ENCODE measurements at regions not wholly inside any gene's neighbourhood (a gene's known extent, or its start where the extent isn't known, plus 50 kb on each side); places are given as distances from the start of the nearest gene placed in this dataset.

- H3K36me3 ChIP-seq = no peaks in the 10 kb centered on the region
- H3K4me1 ChIP-seq = no peaks in the 10 kb centered on the region
- no peak overlapping the region for H3K27ac ChIP-seq
- intact Hi-C loops (cut with DNase I) = no loop called here
- no peaks in the 10 kb centered on the region for H3K27me3 ChIP-seq
- DNase-seq = no peak
- TF ChIP-seq CTCF (IDR thresholded peaks at IDR 0.05) (no peak), POLR2A (IDR thresholded peaks at IDR 0.05) (no peak)
- no peaks in the 10 kb centered on the region for H3K9me3 ChIP-seq
- H3K4me3 ChIP-seq (replicated peaks in 1 of 3) = no peak overlapping the region
These were observed 139.0 kb upstream of the ZNF462 start for GRCh38 chr9:106723926-106724325.

GRCh38 chr9:106724566-106724965, 138.4 kb upstream of the ZNF462 start:
- Histone ChIP-seq H3K4me3 (replicated peaks in 1 of 3) (no peak overlapping the region), H3K27me3 (no peaks in the 10 kb centered on the region), H3K4me1 (no peaks in the 10 kb centered on the region), H3K9me3 (no peaks in the 10 kb centered on the region), H3K36me3 (no peaks in the 10 kb centered on the region), H3K27ac (no peak overlapping the region)
- WGBS, 2 donors = 88 to 91% methylated on average over 2 of the region's 2 CpGs
- no peak for DNase-seq
- intact Hi-C loops (cut with DNase I) = no loop called here
- no peak for TF ChIP-seq CTCF (IDR thresholded peaks at IDR 0.05)
- TF ChIP-seq POLR2A (IDR thresholded peaks at IDR 0.05) = no peak

GRCh38 chr9:106726070-106726815, 136.7 kb upstream of the ZNF462 start:
- Histone ChIP-seq H3K9me3 (no peaks in the 10 kb centered on the region), H3K4me3 (replicated peaks in 1 of 3) (no peak overlapping the region), H3K4me1 (no peaks in the 10 kb centered on the region), H3K27me3 (no peaks in the 10 kb centered on the region), H3K36me3 (no peaks in the 10 kb centered on the region), H3K27ac (no peak overlapping the region)
- DNase-seq = no peak
- whole genome bisulfite sequencing, 2 donors = 69 to 87% methylated on average over 5 of the region's 5 CpGs
- no peak for TF ChIP-seq POLR2A (IDR thresholded peaks at IDR 0.05)
- TF ChIP-seq CTCF (IDR thresholded peaks at IDR 0.05) = no peak
- intact Hi-C loops (cut with DNase I) = no loop called here

GRCh38 chr9:106727969-106728368, 135.0 kb upstream of the ZNF462 start:
- no peaks in the 10 kb centered on the region for H3K9me3 ChIP-seq
- H3K4me3 ChIP-seq (replicated peaks in 1 of 3) = no peak overlapping the region
- no peak for DNase-seq
- no peak overlapping the region for H3K27ac ChIP-seq
- H3K27me3 ChIP-seq = no peaks in the 10 kb centered on the region
- no peaks in the 10 kb centered on the region for H3K4me1 ChIP-seq
- no peaks in the 10 kb centered on the region for H3K36me3 ChIP-seq
- TF ChIP-seq POLR2A (IDR thresholded peaks at IDR 0.05) (no peak), CTCF (IDR thresholded peaks at IDR 0.05) (no peak)
- intact Hi-C loops (cut with DNase I) = no loop called here
- WGBS, 2 donors = 61 to 71% methylated on average over 3 of the region's 3 CpGs

- Histone ChIP-seq H3K4me3 (replicated peaks in 1 of 3) (no peak overlapping the region), H3K27me3 (no peaks in the 10 kb centered on the region), H3K27ac (no peak overlapping the region), H3K9me3 (no peaks in the 10 kb centered on the region), H3K36me3 (no peaks in the 10 kb centered on the region), H3K4me1 (no peaks in the 10 kb centered on the region)
- intact Hi-C loops (cut with DNase I) = no loop called here
- TF ChIP-seq POLR2A (IDR thresholded peaks at IDR 0.05) (no peak), CTCF (IDR thresholded peaks at IDR 0.05) (no peak)
- 90 to 91% methylated on average over 7 of the region's 7 CpGs for WGBS, 2 donors
- DNase-seq = no peak
These were observed 134.1 kb upstream of the ZNF462 start for GRCh38 chr9:106728860-106729259.
